IPS-20b (cell line): ENCODE measurements at regions not wholly inside any gene's neighbourhood (a gene's known extent, or its start where the extent isn't known, plus 50 kb on each side); places are given as distances from the start of the nearest gene placed in this dataset.

Source experiments
- H3K27ac ChIP-seq: one replicate; pipeline ENCODE4 v1.5.1; 2013; ENCODE audit warnings: low read length
- H3K27me3 ChIP-seq: 2 replicates; pipeline ENCODE4 v1.6.1; 2013; ENCODE audit warnings: mild to moderate bottlenecking, low read length, inconsistent platforms; ENCODE audit not compliant: insufficient read depth
- H3K36me3 ChIP-seq: 2 replicates; pipeline ENCODE4 v1.6.1; 2013; ENCODE audit warnings: low read depth, mild to moderate bottlenecking, inconsistent platforms, low read length, moderate library complexity; ENCODE audit not compliant: insufficient read depth
- H3K4me1 ChIP-seq: 2 replicates; pipeline ENCODE4 v1.6.1; 2013; ENCODE audit warnings: mild to moderate bottlenecking, control low read depth, inconsistent platforms, low read length, moderate library complexity; ENCODE audit not compliant: insufficient read depth
- H3K4me3 ChIP-seq: 2 replicates; pipeline ENCODE4 v1.5.1; 2013; ENCODE audit warnings: mild to moderate bottlenecking, low read length, inconsistent platforms
- H3K9ac ChIP-seq: 2 replicates; pipeline ENCODE4 v1.6.1; 2013; ENCODE audit warnings: low read depth, mild to moderate bottlenecking, inconsistent platforms, low read length, moderate library complexity
- H3K9me3 ChIP-seq: 2 replicates; pipeline ENCODE4 v1.6.1; 2013; ENCODE audit warnings: mild to moderate bottlenecking, low read depth, low read length, inconsistent platforms; ENCODE audit not compliant: insufficient read depth

GRCh38 chr6:166778776-166779175 is 151.7 kb upstream of the RPS6KA2 start:
- H3K27ac ChIP-seq: no peak overlapping the region
- no peaks in the 10 kb centered on the region for H3K9me3 ChIP-seq
- no peak overlapping the region for H3K4me3 ChIP-seq
- H3K9ac ChIP-seq: no peak overlapping the region
- no peaks in the 10 kb centered on the region for H3K36me3 ChIP-seq
- H3K27me3 ChIP-seq: no peaks in the 10 kb centered on the region
- H3K4me1 ChIP-seq: no peaks in the 10 kb centered on the region

GRCh38 chr6:166778046-166778445 is 151.0 kb upstream of the RPS6KA2 start:
- Histone ChIP-seq H3K4me1 (no peaks in the 10 kb centered on the region), H3K36me3 (no peaks in the 10 kb centered on the region), H3K9ac (no peak overlapping the region), H3K27me3 (no peaks in the 10 kb centered on the region), H3K27ac (no peak overlapping the region), H3K9me3 (no peaks in the 10 kb centered on the region), H3K4me3 (no peak overlapping the region)

- Histone ChIP-seq H3K4me1 (no peaks in the 10 kb centered on the region), H3K4me3 (no peak overlapping the region), H3K27ac (no peak overlapping the region), H3K9me3 (no peaks in the 10 kb centered on the region), H3K36me3 (no peaks in the 10 kb centered on the region), H3K27me3 (no peaks in the 10 kb centered on the region), H3K9ac (no peak overlapping the region)
Measured at GRCh38 chr6:166777096-166777630, 150.1 kb upstream of the RPS6KA2 start.

GRCh38 chr6:166776571-166776970 is 149.5 kb upstream of the RPS6KA2 start:
- Histone ChIP-seq H3K27ac (no peak overlapping the region), H3K36me3 (no peaks in the 10 kb centered on the region), H3K9ac (no peak overlapping the region), H3K4me1 (0 out of 2 replicates have a peak, but pooled peaks cover under 1% of the 10 kb centered on the region), H3K27me3 (no peaks in the 10 kb centered on the region), H3K9me3 (no peaks in the 10 kb centered on the region), H3K4me3 (no peak overlapping the region)

- H3K9ac ChIP-seq: no peak overlapping the region
- H3K4me1 ChIP-seq: peaks cover 7% of the 10 kb centered on the region
- no peaks in the 10 kb centered on the region for H3K36me3 ChIP-seq
- no peak overlapping the region for H3K27ac ChIP-seq
- H3K27me3 ChIP-seq: no peaks in the 10 kb centered on the region
- H3K9me3 ChIP-seq: no peaks in the 10 kb centered on the region
- no peak overlapping the region for H3K4me3 ChIP-seq
Measured at GRCh38 chr6:166775923-166776220, 148.8 kb upstream of the RPS6KA2 start.

GRCh38 chr6:166775180-166775922 is 148.3 kb upstream of the RPS6KA2 start:
- Histone ChIP-seq H3K36me3 (no peaks in the 10 kb centered on the region), H3K4me3 (no peak overlapping the region)

GRCh38 chr6:166774770-166775169 is 147.7 kb upstream of the RPS6KA2 start:
- Histone ChIP-seq H3K27me3 (no peaks in the 10 kb centered on the region), H3K4me3 (no peak overlapping the region), H3K36me3 (no peaks in the 10 kb centered on the region), H3K9ac (no peak overlapping the region), H3K9me3 (no peaks in the 10 kb centered on the region), H3K27ac (no peak overlapping the region), H3K4me1 (peaks cover 13% of the 10 kb centered on the region)

More at GRCh38 chr6:166775180-166775922, 148.3 kb upstream of the RPS6KA2 start:
- Histone ChIP-seq H3K9me3 (no peaks in the 10 kb centered on the region), H3K9ac (no peak overlapping the region), H3K27me3 (no peaks in the 10 kb centered on the region), H3K4me1 (peaks cover 12% of the 10 kb centered on the region), H3K27ac (no peak overlapping the region)

- Histone ChIP-seq H3K9me3 (no peaks in the 10 kb centered on the region), H3K27me3 (no peaks in the 10 kb centered on the region), H3K4me3 (no peak overlapping the region), H3K36me3 (no peaks in the 10 kb centered on the region), H3K4me1 (peaks cover 13% of the 10 kb centered on the region), H3K9ac (no peak overlapping the region), H3K27ac (no peak overlapping the region)
Measured at GRCh38 chr6:166774292-166774691, 147.2 kb upstream of the RPS6KA2 start.

GRCh38 chr6:166772518-166772917 is 145.5 kb upstream of the RPS6KA2 start:
- Histone ChIP-seq H3K4me1 (peaks cover 13% of the 10 kb centered on the region), H3K27ac (no peak overlapping the region), H3K9ac (no peak overlapping the region), H3K4me3 (no peak overlapping the region), H3K27me3 (no peaks in the 10 kb centered on the region), H3K9me3 (no peaks in the 10 kb centered on the region), H3K36me3 (no peaks in the 10 kb centered on the region)

GRCh38 chr6:166771701-166772100 is 144.7 kb upstream of the RPS6KA2 start:
- H3K9ac ChIP-seq: no peak overlapping the region
- no peaks in the 10 kb centered on the region for H3K9me3 ChIP-seq
- no peaks in the 10 kb centered on the region for H3K36me3 ChIP-seq
- peaks cover 21% of the 10 kb centered on the region for H3K4me1 ChIP-seq
- H3K27ac ChIP-seq: no peak overlapping the region
- no peaks in the 10 kb centered on the region for H3K27me3 ChIP-seq
- H3K4me3 ChIP-seq: no peak overlapping the region

GRCh38 chr6:166770216-166771116 is 143.4 kb upstream of the RPS6KA2 start:
- no peak overlapping the region for H3K4me3 ChIP-seq
- H3K27me3 ChIP-seq: no peaks in the 10 kb centered on the region
- no peaks in the 10 kb centered on the region for H3K36me3 ChIP-seq
- H3K9me3 ChIP-seq: no peaks in the 10 kb centered on the region
- H3K4me1 ChIP-seq: peaks cover 25% of the 10 kb centered on the region
- no peak overlapping the region for H3K9ac ChIP-seq
- no peak overlapping the region for H3K27ac ChIP-seq

GRCh38 chr6:166769648-166770047 is 142.6 kb upstream of the RPS6KA2 start:
- peaks cover 25% of the 10 kb centered on the region for H3K4me1 ChIP-seq
- no peaks in the 10 kb centered on the region for H3K27me3 ChIP-seq
- H3K4me3 ChIP-seq: no peak overlapping the region
- H3K9me3 ChIP-seq: no peaks in the 10 kb centered on the region
- no peak overlapping the region for H3K27ac ChIP-seq
- H3K36me3 ChIP-seq: no peaks in the 10 kb centered on the region
- no peak overlapping the region for H3K9ac ChIP-seq
